ENCODE measurements at regions not wholly inside any gene's neighbourhood (a gene's known extent, or its start where the extent isn't known, plus 50 kb on each side); places are given as distances from the start of the nearest gene placed in this dataset.

DNA sequence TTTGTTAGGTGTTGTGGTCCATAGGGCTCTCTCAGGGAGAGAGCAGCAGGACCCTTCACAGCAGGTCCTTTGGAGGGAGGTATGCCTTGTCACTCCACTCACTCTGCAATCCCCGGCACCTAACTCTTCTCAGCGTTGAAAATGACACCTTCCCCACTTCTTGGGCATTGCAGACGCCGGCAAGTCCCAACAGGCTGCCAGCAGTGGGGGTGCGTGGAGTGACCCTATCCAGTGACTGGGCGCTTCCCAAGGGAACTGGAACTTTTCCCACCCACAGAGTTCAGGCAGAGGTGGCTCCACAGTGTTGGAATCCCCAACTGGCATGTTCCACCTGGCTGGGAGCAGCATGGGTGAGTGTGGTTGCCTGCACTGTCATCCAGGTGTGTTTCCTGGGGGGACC, 705.1 kb upstream of the FRG1 start:
- TF ChIP-seq, protein P1, sequence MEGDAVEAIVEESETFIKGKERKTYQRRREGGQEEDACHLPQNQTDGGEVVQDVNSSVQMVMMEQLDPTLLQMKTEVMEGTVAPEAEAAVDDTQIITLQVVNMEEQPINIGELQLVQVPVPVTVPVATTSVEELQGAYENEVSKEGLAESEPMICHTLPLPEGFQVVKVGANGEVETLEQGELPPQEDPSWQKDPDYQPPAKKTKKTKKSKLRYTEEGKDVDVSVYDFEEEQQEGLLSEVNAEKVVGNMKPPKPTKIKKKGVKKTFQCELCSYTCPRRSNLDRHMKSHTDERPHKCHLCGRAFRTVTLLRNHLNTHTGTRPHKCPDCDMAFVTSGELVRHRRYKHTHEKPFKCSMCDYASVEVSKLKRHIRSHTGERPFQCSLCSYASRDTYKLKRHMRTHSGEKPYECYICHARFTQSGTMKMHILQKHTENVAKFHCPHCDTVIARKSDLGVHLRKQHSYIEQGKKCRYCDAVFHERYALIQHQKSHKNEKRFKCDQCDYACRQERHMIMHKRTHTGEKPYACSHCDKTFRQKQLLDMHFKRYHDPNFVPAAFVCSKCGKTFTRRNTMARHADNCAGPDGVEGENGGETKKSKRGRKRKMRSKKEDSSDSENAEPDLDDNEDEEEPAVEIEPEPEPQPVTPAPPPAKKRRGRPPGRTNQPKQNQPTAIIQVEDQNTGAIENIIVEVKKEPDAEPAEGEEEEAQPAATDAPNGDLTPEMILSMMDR (IDR thresholded peaks at IDR 0.05) = no peak
- TF ChIP-seq EP300 (IDR thresholded peaks at IDR 0.05) = no peak
